ENCODE measurements at regions not wholly inside any gene's neighbourhood (a gene's known extent, or its start where the extent isn't known, plus 50 kb on each side); places are given as distances from the start of the nearest gene placed in this dataset.

GRCh38 chr10:105969884-105970377, 1194.6 kb downstream of the SORCS1 start:
- DNase-seq: no peak

GRCh38 chr10:105968666-105969065, 1195.8 kb downstream of the SORCS1 start:
- DNase-seq: no peak

GRCh38 chr10:105967256-105967655, 1197.2 kb downstream of the SORCS1 start:
- DNase-seq: no peak

GRCh38 chr10:105965141-105965540, 1199.4 kb downstream of the SORCS1 start:
- no peak for DNase-seq

- no peak for DNase-seq
Measured at GRCh38 chr10:105964009-105964408, 1200.5 kb downstream of the SORCS1 start.

- no peak for DNase-seq
Measured at GRCh38 chr10:105963334-105963884, 1201.1 kb downstream of the SORCS1 start.

GRCh38 chr10:105956550-105956949, 1208.0 kb downstream of the SORCS1 start:
- DNase-seq: no peak

- no peak for DNase-seq
Measured at GRCh38 chr10:105953861-105954260, 1210.6 kb downstream of the SORCS1 start.

GRCh38 chr10:105953056-105953455, 1211.5 kb downstream of the SORCS1 start:
- no peak for DNase-seq

GRCh38 chr10:105952153-105952552, 1212.4 kb downstream of the SORCS1 start:
- no peak for DNase-seq

- peak; percentile 48 for DNase-seq
Measured at GRCh38 chr10:105950410-105950809, 1214.1 kb downstream of the SORCS1 start.

GRCh38 chr10:105949721-105950120, 1214.8 kb downstream of the SORCS1 start:
- DNase-seq: no peak

GRCh38 chr10:105925045-105925785, 1239.3 kb downstream of the SORCS1 start:
- no peak for DNase-seq

- DNase-seq: no peak
Measured at GRCh38 chr10:105921348-105921747, 1243.2 kb downstream of the SORCS1 start.

GRCh38 chr10:105914432-105914831, 1250.1 kb downstream of the SORCS1 start:
- no peak for DNase-seq

- no peak for DNase-seq
Measured at GRCh38 chr10:105908701-105909100, 1255.8 kb downstream of the SORCS1 start.

GRCh38 chr10:105885495-105885894, 1244.4 kb downstream of the SORCS3 start:
- DNase-seq: no peak

- DNase-seq: no peak
Measured at GRCh38 chr10:105879401-105879800, 1238.3 kb downstream of the SORCS3 start.

- no peak for DNase-seq
Measured at GRCh38 chr10:105875050-105875449, 1234.0 kb downstream of the SORCS3 start.

- DNase-seq: no peak
Measured at GRCh38 chr10:105872665-105873064, 1231.6 kb downstream of the SORCS3 start.

GRCh38 chr10:105868935-105869334, 1227.8 kb downstream of the SORCS3 start:
- DNase-seq: no peak

GRCh38 chr10:105864854-105865253, 1223.8 kb downstream of the SORCS3 start:
- no peak for DNase-seq

- DNase-seq: no peak
Measured at GRCh38 chr10:105857268-105858264, 1216.5 kb downstream of the SORCS3 start.
